Renal cortex interstitium (tissue), 11 donors: ENCODE measurements at regions not wholly inside any gene's neighbourhood (a gene's known extent, or its start where the extent isn't known, plus 50 kb on each side); places are given as distances from the start of the nearest gene placed in this dataset.

Experiments
- DNase-seq, 11 donors: peaks; one replicate each; pipeline ENCODE4 v3.0.0-alpha.2; 2013; ENCODE audit warnings: low read depth in 9 of 11, low spot score in 4 of 11; ENCODE audit errors: extremely low read depth in 1 of 11

- no peak for DNase-seq
Measured at GRCh38 chr15:95269242-95270183, 1038.2 kb downstream of the MCTP2 start.

GRCh38 chr15:95274101-95274500 is 1042.7 kb downstream of the MCTP2 start:
- DNase-seq = no peak

- no peak for DNase-seq
Measured at GRCh38 chr15:95277266-95277665, 1045.9 kb downstream of the MCTP2 start.

- no peak for DNase-seq
Measured at GRCh38 chr15:95278532-95279245, 1047.3 kb downstream of the MCTP2 start.

- no peak for DNase-seq
Measured at GRCh38 chr15:95279277-95280019, 1048.1 kb downstream of the MCTP2 start.

- no peak for DNase-seq
Measured at GRCh38 chr15:95280711-95281110, 1049.3 kb downstream of the MCTP2 start.

- DNase-seq = no peak
Measured at GRCh38 chr15:95281470-95281869, 1049.0 kb upstream of the NR2F2 start.

GRCh38 chr15:95284492-95284891 is 1046.0 kb upstream of the NR2F2 start:
- DNase-seq = no peak

- DNase-seq = peak in 3 of 11 donors; percentile 76 to 86 (median 83)
Measured at GRCh38 chr15:95284933-95285421, 1045.5 kb upstream of the NR2F2 start.

- DNase-seq = no peak
Measured at GRCh38 chr15:95286352-95286880, 1044.1 kb upstream of the NR2F2 start.

DNA sequence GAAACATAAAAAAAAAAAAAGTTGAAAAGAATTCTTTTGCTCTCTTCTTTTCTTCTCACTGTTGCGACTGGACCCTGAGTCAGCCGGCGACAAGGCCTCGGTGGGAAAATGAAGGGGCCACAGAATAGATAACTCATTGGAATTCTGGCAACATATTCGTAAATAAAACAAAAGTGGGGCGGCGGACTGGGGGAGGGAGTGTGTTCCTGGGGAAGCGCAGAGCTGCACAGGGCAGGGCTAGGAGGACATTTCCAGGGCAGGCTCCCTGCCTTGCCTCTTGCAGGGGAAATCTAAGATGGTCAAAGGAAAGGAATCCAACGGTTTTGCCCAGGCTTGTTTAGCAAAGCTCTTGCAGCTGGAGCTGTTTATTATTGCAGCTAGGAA is 1042.8 kb upstream of the NR2F2 start:
- DNase-seq = no peak

DNA sequence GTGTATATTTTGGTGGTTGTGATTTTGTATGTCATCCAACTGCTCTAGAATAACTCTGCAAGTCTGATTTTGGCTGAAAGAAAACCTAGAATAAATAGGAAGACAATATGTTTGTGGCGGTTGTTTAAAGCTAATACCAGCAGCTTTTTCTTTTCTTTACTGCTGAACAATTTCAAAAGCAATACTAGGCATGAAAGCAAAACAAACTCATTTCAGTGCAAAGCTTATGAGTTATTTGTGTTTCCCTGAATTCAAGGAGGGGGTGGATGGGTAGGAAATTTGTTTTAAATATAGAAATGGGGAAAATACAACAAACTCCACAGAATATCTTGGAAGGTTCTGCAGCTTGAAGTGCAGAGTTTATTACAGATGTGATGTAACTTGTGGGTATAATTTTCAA is 1041.9 kb upstream of the NR2F2 start:
- no peak for DNase-seq

DNA sequence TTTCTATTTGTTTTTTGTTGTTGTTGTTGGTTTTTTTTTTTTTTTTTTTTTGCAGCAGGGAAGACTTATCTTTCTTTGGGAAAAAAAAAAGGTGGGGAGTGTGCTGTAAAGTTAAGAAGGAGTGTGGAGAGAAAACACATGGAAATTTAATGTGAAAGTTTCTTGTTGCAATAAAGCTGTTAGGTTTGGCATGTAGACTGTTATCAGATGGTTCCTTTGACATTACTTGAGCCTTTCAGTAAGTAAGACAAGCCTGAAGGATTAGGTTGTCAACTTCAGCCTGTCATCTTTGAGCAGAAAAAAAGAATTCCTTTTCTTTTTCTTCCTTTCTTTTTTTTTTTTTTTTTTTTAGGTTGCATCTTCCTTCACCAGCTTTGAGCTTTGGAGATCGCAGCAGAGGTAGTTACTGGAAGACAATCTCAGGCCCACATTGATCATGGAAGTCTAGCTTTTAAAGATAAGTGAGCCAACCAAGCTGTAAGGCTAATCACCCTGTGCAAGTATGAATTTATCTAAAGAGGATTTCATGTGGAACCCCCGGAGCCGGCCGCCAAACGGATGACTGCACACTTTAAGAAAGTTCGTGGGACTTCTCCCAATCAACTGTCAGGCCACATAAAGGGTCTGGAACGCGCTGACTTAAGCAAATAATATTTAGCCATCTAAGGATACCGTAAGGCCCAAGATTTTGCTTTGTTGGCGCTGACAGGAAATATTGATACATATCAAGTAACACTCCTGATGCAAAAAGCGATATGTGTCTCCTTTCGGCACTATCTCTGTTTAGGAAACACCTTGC is 1040.1 kb upstream of the NR2F2 start:
- DNase-seq = no peak

GRCh38 chr15:95291898-95292472 is 1038.5 kb upstream of the NR2F2 start:
- peak in 2 of 11 donors; percentile 71 to 79 for DNase-seq

GRCh38 chr15:95292785-95293450 is 1037.6 kb upstream of the NR2F2 start:
- no peak for DNase-seq

GRCh38 chr15:95293456-95294031 is 1037.0 kb upstream of the NR2F2 start:
- no peak for DNase-seq

DNA sequence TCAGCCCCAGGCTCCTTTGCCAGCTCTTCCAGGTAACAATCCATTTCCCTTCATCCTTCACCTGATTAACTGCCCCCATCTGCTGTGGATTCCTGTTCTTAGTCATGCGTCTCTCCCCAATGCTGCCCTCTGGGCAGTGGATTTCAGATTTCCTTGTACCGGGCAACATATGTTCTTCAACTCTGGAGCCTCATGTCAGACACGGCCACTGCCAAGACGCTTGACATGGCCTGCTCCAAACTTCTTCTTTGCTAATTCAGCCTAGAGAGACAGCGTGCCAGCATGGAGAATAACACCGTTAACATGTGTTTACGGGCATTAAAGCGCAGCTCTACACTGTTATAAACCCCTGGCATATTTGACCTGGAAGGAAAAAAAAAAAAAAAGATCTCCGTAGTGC is 1035.1 kb upstream of the NR2F2 start:
- DNase-seq = no peak
